GM12872 (cell line): ENCODE measurements at regions not wholly inside any gene's neighbourhood (a gene's known extent, or its start where the extent isn't known, plus 50 kb on each side); places are given as distances from the start of the nearest gene placed in this dataset.

Source experiments
- TF ChIP-seq, protein P1 (sequence below): IDR thresholded peaks from 3 replicates; pipeline ENCODE4 v1.5.1; 2011; ENCODE audit warnings: low read depth, mild to moderate bottlenecking, low read length, moderate library complexity; ENCODE audit not compliant: insufficient read depth

DNA sequence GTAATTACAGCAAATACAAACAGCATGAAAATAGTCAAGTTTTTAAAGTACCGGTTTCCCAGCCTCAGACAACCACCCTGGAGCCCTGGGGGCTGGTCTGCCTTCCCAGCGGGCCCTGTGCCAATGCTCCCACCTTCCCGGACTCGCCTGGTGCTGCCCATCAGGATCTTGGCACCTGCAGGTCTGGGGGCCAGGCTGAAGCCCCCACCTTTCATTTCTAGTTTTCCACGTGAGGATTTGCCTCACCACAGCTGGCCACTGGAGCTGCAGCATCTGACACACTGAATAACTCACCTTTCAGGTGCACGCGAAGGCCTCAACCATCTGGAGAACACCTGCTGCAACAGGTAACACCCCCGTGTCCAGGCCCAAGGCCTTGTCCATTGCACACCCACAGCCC, 108.7 kb upstream of the THY1 start:
- TF ChIP-seq, protein P1, sequence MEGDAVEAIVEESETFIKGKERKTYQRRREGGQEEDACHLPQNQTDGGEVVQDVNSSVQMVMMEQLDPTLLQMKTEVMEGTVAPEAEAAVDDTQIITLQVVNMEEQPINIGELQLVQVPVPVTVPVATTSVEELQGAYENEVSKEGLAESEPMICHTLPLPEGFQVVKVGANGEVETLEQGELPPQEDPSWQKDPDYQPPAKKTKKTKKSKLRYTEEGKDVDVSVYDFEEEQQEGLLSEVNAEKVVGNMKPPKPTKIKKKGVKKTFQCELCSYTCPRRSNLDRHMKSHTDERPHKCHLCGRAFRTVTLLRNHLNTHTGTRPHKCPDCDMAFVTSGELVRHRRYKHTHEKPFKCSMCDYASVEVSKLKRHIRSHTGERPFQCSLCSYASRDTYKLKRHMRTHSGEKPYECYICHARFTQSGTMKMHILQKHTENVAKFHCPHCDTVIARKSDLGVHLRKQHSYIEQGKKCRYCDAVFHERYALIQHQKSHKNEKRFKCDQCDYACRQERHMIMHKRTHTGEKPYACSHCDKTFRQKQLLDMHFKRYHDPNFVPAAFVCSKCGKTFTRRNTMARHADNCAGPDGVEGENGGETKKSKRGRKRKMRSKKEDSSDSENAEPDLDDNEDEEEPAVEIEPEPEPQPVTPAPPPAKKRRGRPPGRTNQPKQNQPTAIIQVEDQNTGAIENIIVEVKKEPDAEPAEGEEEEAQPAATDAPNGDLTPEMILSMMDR, result no peak

DNA sequence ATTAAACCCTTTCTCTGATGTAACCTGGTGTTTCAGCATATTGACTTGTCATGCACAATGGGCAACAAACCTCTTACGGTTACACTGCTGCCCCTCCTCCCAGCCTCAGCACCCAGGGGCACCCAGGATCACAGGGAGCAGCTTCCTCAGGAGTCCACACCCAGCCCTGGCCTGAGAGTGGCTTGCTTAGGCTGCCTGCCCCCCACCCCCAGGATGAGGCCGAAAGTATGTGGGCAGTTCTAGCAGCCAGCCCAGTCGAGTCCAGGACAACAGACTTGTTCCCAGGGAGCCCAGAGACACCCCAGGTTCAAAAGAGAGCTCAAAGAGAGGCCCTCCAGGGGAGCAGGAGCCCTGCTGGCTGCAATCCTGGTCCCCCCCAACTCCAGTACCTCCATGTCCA, 108.1 kb upstream of the THY1 start:
- TF ChIP-seq, protein P1, result no peak

GRCh38 chr11:119530509-119530908, 107.5 kb upstream of the THY1 start:
- TF ChIP-seq, protein P1, result 0 out of 3 replicates have a peak, but pooled peaks have one; percentile 1

DNA sequence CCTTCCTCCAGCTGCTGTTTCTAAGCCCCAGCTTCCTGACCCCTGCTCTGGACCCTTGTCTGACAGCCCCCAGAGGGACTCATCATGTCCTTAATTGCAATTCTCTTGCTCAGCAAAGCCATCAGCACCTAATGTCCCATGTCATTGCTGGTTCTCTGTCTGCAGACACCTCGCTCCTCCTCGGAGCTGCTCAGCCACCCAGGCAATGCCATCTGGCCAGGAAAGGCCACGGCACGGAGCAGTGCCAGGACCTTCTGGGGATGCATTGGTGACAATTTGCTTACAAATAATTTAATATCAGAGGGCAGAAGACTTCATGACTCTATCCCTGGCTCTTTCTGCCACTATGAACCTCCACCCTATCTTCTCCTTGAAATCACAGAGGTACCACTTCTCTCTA, 107.0 kb upstream of the THY1 start:
- TF ChIP-seq, protein P1, result no peak

DNA sequence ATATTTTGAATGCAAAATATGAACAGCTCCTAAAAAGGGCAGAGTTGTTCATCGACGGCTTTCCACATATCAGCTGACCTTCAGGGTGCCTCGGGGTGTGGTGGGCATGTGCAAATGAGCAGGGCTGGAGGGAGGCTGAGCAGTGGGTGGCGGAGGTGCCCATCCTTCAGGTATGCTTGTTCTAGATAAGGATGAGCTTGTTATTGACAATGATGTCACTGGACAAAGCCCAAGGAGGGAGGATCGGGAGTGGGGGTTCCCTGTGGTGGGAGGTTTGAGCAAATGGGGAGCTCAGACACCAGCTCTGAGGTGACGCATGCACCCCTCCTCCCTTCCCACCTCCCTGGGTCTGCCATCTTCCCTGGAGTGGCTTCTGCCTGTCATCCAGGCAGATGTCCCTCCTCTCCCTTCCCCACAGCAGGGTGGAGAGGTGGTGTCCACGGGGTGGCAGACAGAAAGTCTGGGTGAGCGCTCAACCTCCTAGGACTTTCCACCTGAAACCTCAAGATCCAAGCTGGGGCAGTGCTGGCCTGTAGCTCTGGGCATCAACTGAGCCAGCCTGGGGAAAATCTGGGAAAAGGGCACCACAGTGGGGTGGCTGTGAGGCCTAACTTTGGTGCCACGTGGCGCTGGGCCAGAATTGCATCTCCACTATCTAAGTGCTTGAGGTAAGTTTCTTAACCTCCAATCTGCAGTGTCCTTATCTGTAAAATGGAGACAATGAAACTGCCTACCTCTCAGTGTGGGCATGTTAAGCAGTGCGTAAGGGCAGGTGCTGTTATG, 106.3 kb upstream of the THY1 start:
- TF ChIP-seq, protein P1, result no peak

DNA sequence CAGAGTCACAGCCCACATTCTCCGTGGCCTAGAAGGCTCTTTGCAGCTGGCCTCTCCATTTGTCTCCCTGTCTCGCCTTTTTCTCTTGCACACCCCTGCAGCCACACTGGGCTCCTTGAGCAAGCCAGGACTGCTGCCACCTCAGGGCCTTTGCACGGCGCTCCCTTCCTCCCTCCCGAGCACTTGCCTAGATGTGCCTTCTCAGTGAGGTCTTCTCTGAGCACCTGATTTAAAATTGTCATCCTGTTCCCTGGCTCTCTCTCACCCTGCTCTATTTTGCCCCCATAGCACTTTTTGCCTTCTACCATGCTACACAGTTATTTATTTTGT, 102.9 kb upstream of the THY1 start:
- TF ChIP-seq, protein P1, result no peak

GRCh38 chr11:119525180-119525866, 102.4 kb upstream of the THY1 start:
- TF ChIP-seq, protein P1, result no peak
